ENCODE measurements at regions not wholly inside any gene's neighbourhood (a gene's known extent, or its start where the extent isn't known, plus 50 kb on each side); places are given as distances from the start of the nearest gene placed in this dataset.

- TF ChIP-seq, protein P1, sequence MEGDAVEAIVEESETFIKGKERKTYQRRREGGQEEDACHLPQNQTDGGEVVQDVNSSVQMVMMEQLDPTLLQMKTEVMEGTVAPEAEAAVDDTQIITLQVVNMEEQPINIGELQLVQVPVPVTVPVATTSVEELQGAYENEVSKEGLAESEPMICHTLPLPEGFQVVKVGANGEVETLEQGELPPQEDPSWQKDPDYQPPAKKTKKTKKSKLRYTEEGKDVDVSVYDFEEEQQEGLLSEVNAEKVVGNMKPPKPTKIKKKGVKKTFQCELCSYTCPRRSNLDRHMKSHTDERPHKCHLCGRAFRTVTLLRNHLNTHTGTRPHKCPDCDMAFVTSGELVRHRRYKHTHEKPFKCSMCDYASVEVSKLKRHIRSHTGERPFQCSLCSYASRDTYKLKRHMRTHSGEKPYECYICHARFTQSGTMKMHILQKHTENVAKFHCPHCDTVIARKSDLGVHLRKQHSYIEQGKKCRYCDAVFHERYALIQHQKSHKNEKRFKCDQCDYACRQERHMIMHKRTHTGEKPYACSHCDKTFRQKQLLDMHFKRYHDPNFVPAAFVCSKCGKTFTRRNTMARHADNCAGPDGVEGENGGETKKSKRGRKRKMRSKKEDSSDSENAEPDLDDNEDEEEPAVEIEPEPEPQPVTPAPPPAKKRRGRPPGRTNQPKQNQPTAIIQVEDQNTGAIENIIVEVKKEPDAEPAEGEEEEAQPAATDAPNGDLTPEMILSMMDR (IDR thresholded peaks at IDR 0.05; ENCODE audit: low read depth, low read length), result no peak
- DNase-seq, result no peak
- Histone ChIP-seq H3K4me1 (peaks cover 8% of the 10 kb centered on the region), H3K36me3 (no peaks in the 10 kb centered on the region), H3K9me3 (no peaks in the 10 kb centered on the region), H3K4me3 (ENCODE audit: low read depth, low read length) (no peak overlapping the region), H3K27me3 (no peaks in the 10 kb centered on the region)
Measured at GRCh38 chr10:29836396-29836795, 201.6 kb upstream of the SVIL start.

DNA sequence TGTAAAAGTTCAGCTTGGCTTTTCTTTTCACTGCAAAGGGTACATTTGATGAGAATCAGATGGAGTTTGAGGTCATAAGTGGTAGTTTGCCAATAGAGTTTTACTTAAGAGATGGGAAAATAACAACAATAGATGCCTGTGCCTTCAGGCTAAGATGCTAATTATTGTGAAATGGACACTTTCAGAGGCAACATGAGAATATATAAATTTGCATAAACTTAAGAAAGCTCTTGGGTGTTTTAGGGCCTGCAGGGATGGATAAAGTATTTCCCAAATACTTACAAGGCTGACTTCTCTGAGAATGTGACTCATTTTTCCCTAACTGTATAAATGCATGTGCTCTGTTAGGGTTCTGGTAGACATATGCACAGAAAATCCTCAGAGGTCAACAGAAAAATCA, 200.3 kb upstream of the SVIL start:
- Histone ChIP-seq H3K27me3 (no peaks in the 10 kb centered on the region), H3K4me3 (ENCODE audit: low read depth, low read length) (no peak overlapping the region), H3K4me1 (no peaks in the 10 kb centered on the region), H3K9me3 (no peaks in the 10 kb centered on the region), H3K36me3 (no peaks in the 10 kb centered on the region)
- TF ChIP-seq, protein P1 (IDR thresholded peaks at IDR 0.05; ENCODE audit: low read depth, low read length), result no peak
- DNase-seq, result no peak

DNA sequence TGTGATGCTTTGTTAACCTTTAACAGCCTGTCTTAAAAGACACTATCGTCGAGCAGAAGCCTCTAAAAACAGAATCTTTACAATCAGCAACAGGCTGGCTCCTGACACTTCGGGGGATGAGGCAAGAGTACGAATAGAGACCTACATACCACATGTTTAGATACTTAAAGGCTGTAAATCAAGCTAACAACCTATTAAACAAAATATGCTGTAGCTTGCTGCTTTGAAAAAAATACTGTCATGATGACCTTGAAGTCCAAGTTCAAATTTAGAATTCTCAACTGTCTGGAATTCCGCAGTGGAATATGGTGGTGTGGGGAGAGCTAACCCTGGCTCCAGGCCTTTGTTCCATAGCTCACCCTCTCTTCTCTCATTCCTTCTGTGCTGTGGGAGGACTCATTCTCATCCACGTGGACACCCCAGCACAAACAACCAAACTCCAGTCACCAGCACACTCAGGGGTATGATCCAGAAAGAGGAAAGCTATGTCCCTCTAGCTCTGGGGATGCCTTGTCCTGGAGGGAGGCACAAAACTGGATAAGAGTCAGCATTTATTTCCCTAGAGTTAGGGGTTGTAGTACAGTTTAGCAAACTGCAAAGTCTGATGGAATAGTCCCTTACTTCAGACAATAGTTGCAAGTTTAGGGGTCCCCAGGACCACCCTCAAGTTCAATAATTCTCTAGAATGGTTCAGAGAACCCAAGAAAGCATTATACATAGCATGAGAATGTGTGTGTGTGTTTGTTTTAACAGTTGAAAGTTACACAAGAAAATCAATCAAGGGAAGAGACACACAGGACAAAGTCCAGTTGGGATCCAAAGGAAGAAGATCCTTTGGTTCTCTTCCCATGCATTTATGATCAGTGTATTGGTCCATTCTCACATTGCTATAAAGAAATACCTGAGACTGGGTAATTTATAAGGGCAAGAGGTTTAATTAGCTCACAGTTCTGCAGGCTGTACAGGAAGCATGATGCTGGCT, 196.1 kb upstream of the SVIL start:
- no peaks in the 10 kb centered on the region for H3K9me3 ChIP-seq
- no peak overlapping the region for H3K4me3 ChIP-seq (ENCODE audit: low read depth, low read length)
- TF ChIP-seq, protein P1 (IDR thresholded peaks at IDR 0.05; ENCODE audit: low read depth, low read length), result no peak
- H3K27me3 ChIP-seq, result no peaks in the 10 kb centered on the region
- no peaks in the 10 kb centered on the region for H3K4me1 ChIP-seq
- H3K36me3 ChIP-seq, result no peaks in the 10 kb centered on the region
- no peak for DNase-seq

DNA sequence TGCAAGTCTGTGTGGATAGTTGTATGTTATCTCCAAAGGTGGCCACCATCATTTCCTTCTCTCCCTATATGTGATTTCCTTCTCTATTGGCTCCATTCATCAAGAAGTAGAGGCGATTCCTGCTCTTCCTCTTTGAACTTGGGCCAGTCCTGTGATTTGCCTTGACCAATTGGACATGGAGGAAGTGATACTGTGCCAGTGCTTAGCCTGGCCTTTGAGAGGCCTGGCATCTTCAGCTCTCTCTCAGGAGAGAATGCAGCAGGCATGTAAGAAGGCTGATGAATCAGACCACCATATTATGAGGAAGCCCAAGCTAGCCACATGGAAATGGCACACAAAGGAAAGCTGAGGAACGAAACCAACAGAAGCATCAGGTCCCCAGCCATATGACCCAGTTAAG, 195.0 kb upstream of the SVIL start:
- H3K9me3 ChIP-seq, result no peaks in the 10 kb centered on the region
- DNase-seq, result no peak
- TF ChIP-seq, protein P1 (IDR thresholded peaks at IDR 0.05; ENCODE audit: low read depth, low read length), result no peak
- no peaks in the 10 kb centered on the region for H3K4me1 ChIP-seq
- H3K27me3 ChIP-seq, result no peaks in the 10 kb centered on the region
- H3K4me3 ChIP-seq (ENCODE audit: low read depth, low read length), result no peak overlapping the region
- no peaks in the 10 kb centered on the region for H3K36me3 ChIP-seq

GRCh38 chr10:29828956-29829355, 194.2 kb upstream of the SVIL start:
- H3K27me3 ChIP-seq, result no peaks in the 10 kb centered on the region
- no peaks in the 10 kb centered on the region for H3K36me3 ChIP-seq
- TF ChIP-seq, protein P1 (IDR thresholded peaks at IDR 0.05; ENCODE audit: low read depth, low read length), result no peak
- no peaks in the 10 kb centered on the region for H3K9me3 ChIP-seq
- H3K4me3 ChIP-seq (ENCODE audit: low read depth, low read length), result no peak overlapping the region
- no peaks in the 10 kb centered on the region for H3K4me1 ChIP-seq
- DNase-seq, result no peak

GRCh38 chr10:29828440-29828894, 193.7 kb upstream of the SVIL start:
- no peaks in the 10 kb centered on the region for H3K27me3 ChIP-seq
- DNase-seq, result no peak
- no peaks in the 10 kb centered on the region for H3K9me3 ChIP-seq
- H3K4me1 ChIP-seq, result no peaks in the 10 kb centered on the region
- H3K4me3 ChIP-seq (ENCODE audit: low read depth, low read length), result no peak overlapping the region
- no peaks in the 10 kb centered on the region for H3K36me3 ChIP-seq
- TF ChIP-seq, protein P1 (IDR thresholded peaks at IDR 0.05; ENCODE audit: low read depth, low read length), result no peak
